K562 (cell line): ENCODE measurements at regions not wholly inside any gene's neighbourhood (a gene's known extent, or its start where the extent isn't known, plus 50 kb on each side); places are given as distances from the start of the nearest gene placed in this dataset.

ENCODE experiments used
- ATAC-seq: fragments of 200-7000 bp; cut with Tn5 transposase; 3 replicates; pipeline ENCODE4 v1.9.1; 2020; ENCODE audit warnings: moderate library complexity
- BruUV-seq: library from RNA; stranded (reverse); fragments of 400-500 nt; replicated peaks from 2 replicates; lab custom pipeline; 2021; lab: Mats Ljungman, UMichigan
- CTCF ChIA-PET: fragments of 300-600 bp; formaldehyde crosslinking; extraction: SDS; loops from one replicate; lab custom pipeline; 2021; ENCODE audit warnings: low intra/inter-chr PET ratio; lab: Yijun Ruan, JAX
- POLR2A ChIA-PET: fragments of 300-600, 350-650 bp; sonication (Branson Sonifier 250); formaldehyde crosslinking; extraction: SDS; loops from one replicate; lab custom pipeline; 2021; ENCODE audit warnings: antibody characterized with exemption, inconsistent platforms; lab: Yijun Ruan, JAX
- DNase-seq, 4 experiments: peaks; one replicate each; pipeline versions ENCODE4 v3.0.0 to v3.0.0-alpha.2; 2011 to 2018; ENCODE audit warnings: low spot score in 3 of 4, mixed read lengths in 3 of 4; ENCODE audit errors: extremely low read depth in 1 of 4
- FAIRE-seq: peaks from 2 replicates; lab custom pipeline; 2011; peaks lifted over from hg19 to GRCh38; lab: Jason Lieb, UNC
- H2AFZ ChIP-seq: 2 replicates; pipeline ENCODE4 v1.6.0; 2011; ENCODE audit warnings: low read depth, low read length, control low read depth, inconsistent platforms
- H3K27ac ChIP-seq: fragments of 200-600 bp; 3 replicates; pipeline ENCODE4 v1.8.0; 2011; ENCODE audit warnings: low read depth, mild to moderate bottlenecking, control low read depth, inconsistent platforms, low read length, moderate library complexity, mixed read lengths; ENCODE audit errors: extremely low read depth
- H3K27me3 ChIP-seq, 2 experiments: fragments of 300-600 bp in 1 of 2; 2 replicates in 1 of 2; 3 replicates in 1 of 2; pipeline versions ENCODE4 v1.6.0 to v1.8.0; 2011; ENCODE audit warnings: inconsistent platforms in 2 of 2, low read length in 2 of 2, mild to moderate bottlenecking in 1 of 2, mixed read lengths in 1 of 2, moderate library complexity in 1 of 2; ENCODE audit not compliant: control insufficient read depth in 2 of 2, insufficient read depth in 2 of 2
- H3K36me3 ChIP-seq: fragments of 300-600 bp; 3 replicates; pipeline ENCODE4 v1.8.0; 2011; ENCODE audit warnings: mild to moderate bottlenecking, low read length, inconsistent platforms; ENCODE audit not compliant: control insufficient read depth, insufficient read depth
- H3K4me1 ChIP-seq, 2 experiments: fragments of 200-600 bp in 1 of 2; replicated peaks in 1 of 2; 2 replicates in 1 of 2; 3 replicates in 1 of 2; pipeline versions ENCODE4 v1.5.1 to v1.8.0; 2011; ENCODE audit warnings: inconsistent platforms in 2 of 2, low read length in 2 of 2, mild to moderate bottlenecking in 1 of 2, mixed read lengths in 1 of 2, moderate library complexity in 1 of 2; ENCODE audit not compliant: control insufficient read depth in 2 of 2, insufficient read depth in 2 of 2
- H3K4me2 ChIP-seq: 2 replicates; pipeline ENCODE4 v1.6.1; 2011; ENCODE audit warnings: low read length, control low read depth, inconsistent platforms, mixed read lengths; ENCODE audit not compliant: insufficient read depth
- H3K4me3 ChIP-seq: fragments of 200-600 bp; sonication (generic), shearing (Covaris generic); 2 replicates; pipeline ENCODE4 v1.5.1; 2016; ENCODE audit warnings: control low read depth, inconsistent platforms
- H3K79me2 ChIP-seq: fragments of 200-600 bp; 3 replicates; pipeline ENCODE4 v1.8.0; 2011; ENCODE audit warnings: low read length, inconsistent platforms; ENCODE audit not compliant: control insufficient read depth, insufficient read depth
- H3K9ac ChIP-seq, 2 experiments: 2 replicates each; pipeline versions ENCODE4 v1.6.0 to v1.6.1; 2011; ENCODE audit warnings: low read depth in 2 of 2, low read length in 2 of 2, control low read depth in 1 of 2, inconsistent platforms in 1 of 2, mild to moderate bottlenecking in 1 of 2, mixed read lengths in 1 of 2; ENCODE audit not compliant: insufficient read depth in 1 of 2
- H3K9me1 ChIP-seq: one replicate; pipeline ENCODE4 v1.6.0; 2011; ENCODE audit warnings: inconsistent platforms, mild to moderate bottlenecking, low read length, moderate library complexity; ENCODE audit not compliant: control insufficient read depth, insufficient read depth
- H3K9me3 ChIP-seq: replicated peaks from 2 replicates; pipeline ENCODE4 v1.5.1; 2011; ENCODE audit warnings: low read depth, low read length, inconsistent platforms; ENCODE audit not compliant: control insufficient read depth, insufficient read depth
- H4K20me1 ChIP-seq: replicated peaks from 2 replicates; pipeline ENCODE4 v1.6.1; 2011; ENCODE audit warnings: low read length, inconsistent platforms, mixed read lengths; ENCODE audit not compliant: control insufficient read depth, insufficient read depth
- CEBPG ChIP-seq, 3 experiments: fragments of 200-800 bp in 1 of 3; sonication (Bioruptor generic) in 1 of 3; sonication (generic) in 1 of 3; formaldehyde crosslinking in 1 of 3; IDR thresholded peaks in 2 of 3; conservative IDR thresholded peaks in 1 of 3; 2 replicates each; pipeline versions ENCODE4 v1.6.1 to v1.8.0; 2016 to 2022; ENCODE audit warnings: missing compliant biosample characterization in 2 of 3, missing genetic modification characterization in 2 of 3, mild to moderate bottlenecking in 1 of 3, missing genetic modification reagents in 1 of 3
- FOXP1 ChIP-seq: sonication (generic); formaldehyde crosslinking; IDR thresholded peaks from 2 replicates; pipeline ENCODE4 v1.8.0; 2022; ENCODE audit warnings: mild to moderate bottlenecking, missing genetic modification reagents
- POLR2AphosphoS2 ChIP-seq: IDR thresholded peaks from 2 replicates; pipeline ENCODE4 v1.6.1; 2012; ENCODE audit warnings: low read length, improper control_type of control experiment
- SIN3A ChIP-seq, 2 experiments: fragments of 150-350 bp in 1 of 2; IDR thresholded peaks; 2 replicates each; pipeline ENCODE4 v1.6.1; 2011 to 2016; ENCODE audit warnings: borderline replicate concordance in 2 of 2, low read depth in 2 of 2, low read length in 2 of 2, mild to moderate bottlenecking in 2 of 2, moderate library complexity in 2 of 2; ENCODE audit not compliant: control insufficient read depth in 1 of 2
- ZSCAN32 ChIP-seq: fragments of 450-650 bp; formaldehyde crosslinking; IDR thresholded peaks from 2 replicates; pipeline ENCODE4 v1.4.0; 2020; ENCODE audit warnings: mild to moderate bottlenecking, moderate library complexity
- WGBS: fragments of 100-300 bp; shearing (Covaris generic); methylation state at CpG from one replicate; pipeline ENCODE4 v1.1.6; 2016; ENCODE audit warnings: low coverage, mixed read lengths; ENCODE audit not compliant: insufficient coverage; ENCODE audit errors: missing lambda C conversion rate; 5-methylcytosine and 5-hydroxymethylcytosine counted together
- in situ Hi-C: fragments of 300-500 bp; cut with MboI; formaldehyde crosslinking; loops from 4 replicates; pipeline ENCODE4 v1.15.0; 2018; ENCODE audit warnings: inconsistent platforms, mixed read lengths
- intact Hi-C: fragments of 100-400 bp; cut with micrococcal nuclease; formaldehyde crosslinking; loops from 2 replicates; pipeline ENCODE4 v1.14.2; 2022
- TF ChIP-seq, protein P1 (sequence below): sonication (generic); formaldehyde crosslinking; IDR thresholded peaks from 2 replicates; pipeline ENCODE4 v1.8.0; 2022; ENCODE audit warnings: missing genetic modification reagents, mild to moderate bottlenecking, borderline replicate concordance
- TF ChIP-seq, protein P2 (sequence below), 2 experiments: IDR thresholded peaks; 2 replicates each; pipeline ENCODE4 v1.6.1; 2012; ENCODE audit warnings: improper control_type of control experiment in 2 of 2, low read depth in 2 of 2, low read length in 2 of 2, borderline replicate concordance in 1 of 2

DNA sequence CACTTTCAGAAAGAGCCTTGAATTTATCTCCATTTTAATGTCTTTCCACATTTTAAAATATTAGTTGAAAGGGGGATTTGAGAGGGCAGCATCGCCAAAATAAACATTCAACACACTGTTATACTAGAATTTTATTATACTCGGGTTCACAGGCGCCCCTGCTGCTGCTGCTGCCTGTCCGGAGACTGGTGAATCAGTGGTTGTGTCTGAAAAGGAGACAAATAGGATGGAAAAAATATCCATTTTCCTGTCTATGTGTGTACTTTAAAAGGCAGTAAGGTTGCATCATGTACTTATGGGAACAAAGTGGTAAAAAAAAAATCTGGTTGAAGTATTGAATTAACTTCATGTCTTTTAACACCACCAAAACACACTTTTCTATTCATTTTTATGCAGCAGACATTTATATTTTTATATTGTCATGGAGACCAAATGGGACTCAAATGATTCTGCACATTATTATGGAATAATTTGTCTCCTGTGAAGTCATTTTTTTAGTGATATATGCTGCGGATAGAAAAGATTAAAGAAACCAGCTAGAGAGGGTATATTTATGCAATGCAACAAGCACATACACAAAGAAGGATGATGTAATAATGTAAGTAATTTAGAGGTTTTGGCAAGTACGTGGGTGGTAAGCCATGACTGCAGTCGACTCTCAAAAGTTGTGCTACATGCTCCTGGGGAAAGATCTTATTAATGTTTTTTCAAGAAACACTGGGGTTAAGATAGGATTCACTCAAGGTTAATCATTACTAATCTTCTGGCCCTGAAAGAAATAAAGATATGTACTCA is 759.0 kb upstream of the SOX9 start:
- Histone ChIP-seq H3K9ac (no peak overlapping the region), H3K9me1 (no peaks in the 10 kb centered on the region), H2AFZ (no peak overlapping the region)
- DNase-seq (no peak), FAIRE-seq (no peak)
- in situ Hi-C loops, result no loop called here
- no peak for TF ChIP-seq POLR2AphosphoS2
- TF ChIP-seq CEBPG (CRISPR knock-in tag; IDR thresholded peaks at IDR 0.05), result no peak
- 0 out of 4 replicates have a peak, but pooled peaks of 1 of the 2 experiments have one; percentile 29 for TF ChIP-seq CEBPG (tag; conservative IDR thresholded peaks at IDR 0.05 in 1 of 2, IDR thresholded peaks at IDR 0.05 in 1 of 2)
- TF ChIP-seq, all 486 proteins: peak for 1
- Histone ChIP-seq H3K4me1 (no peaks in the 10 kb centered on the region), H3K9me3 (no peaks in the 10 kb centered on the region), H3K4me3 (no peak overlapping the region), H3K27me3 (no peaks in the 10 kb centered on the region), H3K79me2 (no peaks in the 10 kb centered on the region), H4K20me1 (no peaks in the 10 kb centered on the region), H3K27ac (no peak overlapping the region), H3K4me2 (no peak overlapping the region), H3K36me3 (no peaks in the 10 kb centered on the region)
- WGBS, result 0% methylated on average over 7 of the region's 7 CpGs
- ChIA-PET CTCF (no interaction called here), POLR2A (interaction anchor here (0.7 kb wide), 1 partner anchor 107 kb away, joined by 3 read pairs; no protein-coding TSS in a partner anchor)
- no TSS peak for BruUV-seq
- no peak for ATAC-seq
- intact Hi-C loops, result no loop called here

DNA sequence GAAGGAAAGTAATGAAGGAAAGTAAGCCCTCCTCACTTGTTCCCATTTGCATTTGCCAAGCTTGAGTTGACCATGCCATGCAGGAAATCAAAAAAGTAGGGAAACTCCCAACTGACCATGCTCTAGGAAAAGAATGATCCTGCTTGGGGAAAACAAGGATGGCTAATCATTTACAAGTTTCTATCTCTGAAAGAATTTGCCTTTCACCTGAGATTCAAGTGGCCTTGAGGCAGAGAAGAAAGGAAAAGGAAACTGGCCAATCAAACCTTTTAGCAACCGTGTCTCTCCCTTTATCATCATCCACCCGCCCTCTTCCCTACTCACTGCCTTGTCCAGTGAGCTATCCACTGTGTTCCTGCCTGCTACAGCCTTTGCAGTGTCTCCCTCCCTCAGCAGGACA is 757.2 kb upstream of the SOX9 start:
- Histone ChIP-seq H3K9ac (no peak overlapping the region), H3K9me1 (no peaks in the 10 kb centered on the region), H3K9me3 (no peaks in the 10 kb centered on the region), H3K36me3 (no peaks in the 10 kb centered on the region), H3K27ac (no peak overlapping the region), H4K20me1 (no peaks in the 10 kb centered on the region), H3K4me2 (no peak overlapping the region), H2AFZ (no peak overlapping the region), H3K79me2 (no peaks in the 10 kb centered on the region), H3K27me3 (no peaks in the 10 kb centered on the region), H3K4me3 (no peak overlapping the region), H3K4me1 (no peaks in the 10 kb centered on the region)
- no peak for DNase-seq
- 0% methylated on average over 2 of the region's 2 CpGs for WGBS
- in situ Hi-C loops (no loop called here), intact Hi-C loops (no loop called here)
- no peak for ATAC-seq
- ChIA-PET CTCF (no interaction called here), POLR2A (no interaction called here)
- BruUV-seq, result no TSS peak
- FAIRE-seq, result no peak
- TF ChIP-seq FOXP1 (CRISPR knock-in tag) (no peak), SIN3A (IDR thresholded peaks at IDR 0.05; ENCODE audit: borderline replicate concordance in 2 of 2, control insufficient read depth in 1 of 2, low read depth in 2 of 2, low read length in 2 of 2) (no peak), ZSCAN32 (CRISPR knock-in tag) (no peak)
- TF ChIP-seq, protein P1, sequence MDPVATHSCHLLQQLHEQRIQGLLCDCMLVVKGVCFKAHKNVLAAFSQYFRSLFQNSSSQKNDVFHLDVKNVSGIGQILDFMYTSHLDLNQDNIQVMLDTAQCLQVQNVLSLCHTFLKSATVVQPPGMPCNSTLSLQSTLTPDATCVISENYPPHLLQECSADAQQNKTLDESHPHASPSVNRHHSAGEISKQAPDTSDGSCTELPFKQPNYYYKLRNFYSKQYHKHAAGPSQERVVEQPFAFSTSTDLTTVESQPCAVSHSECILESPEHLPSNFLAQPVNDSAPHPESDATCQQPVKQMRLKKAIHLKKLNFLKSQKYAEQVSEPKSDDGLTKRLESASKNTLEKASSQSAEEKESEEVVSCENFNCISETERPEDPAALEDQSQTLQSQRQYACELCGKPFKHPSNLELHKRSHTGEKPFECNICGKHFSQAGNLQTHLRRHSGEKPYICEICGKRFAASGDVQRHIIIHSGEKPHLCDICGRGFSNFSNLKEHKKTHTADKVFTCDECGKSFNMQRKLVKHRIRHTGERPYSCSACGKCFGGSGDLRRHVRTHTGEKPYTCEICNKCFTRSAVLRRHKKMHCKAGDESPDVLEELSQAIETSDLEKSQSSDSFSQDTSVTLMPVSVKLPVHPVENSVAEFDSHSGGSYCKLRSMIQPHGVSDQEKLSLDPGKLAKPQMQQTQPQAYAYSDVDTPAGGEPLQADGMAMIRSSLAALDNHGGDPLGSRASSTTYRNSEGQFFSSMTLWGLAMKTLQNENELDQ (CRISPR knock-in tag), result no peak
- TF ChIP-seq, protein P2, sequence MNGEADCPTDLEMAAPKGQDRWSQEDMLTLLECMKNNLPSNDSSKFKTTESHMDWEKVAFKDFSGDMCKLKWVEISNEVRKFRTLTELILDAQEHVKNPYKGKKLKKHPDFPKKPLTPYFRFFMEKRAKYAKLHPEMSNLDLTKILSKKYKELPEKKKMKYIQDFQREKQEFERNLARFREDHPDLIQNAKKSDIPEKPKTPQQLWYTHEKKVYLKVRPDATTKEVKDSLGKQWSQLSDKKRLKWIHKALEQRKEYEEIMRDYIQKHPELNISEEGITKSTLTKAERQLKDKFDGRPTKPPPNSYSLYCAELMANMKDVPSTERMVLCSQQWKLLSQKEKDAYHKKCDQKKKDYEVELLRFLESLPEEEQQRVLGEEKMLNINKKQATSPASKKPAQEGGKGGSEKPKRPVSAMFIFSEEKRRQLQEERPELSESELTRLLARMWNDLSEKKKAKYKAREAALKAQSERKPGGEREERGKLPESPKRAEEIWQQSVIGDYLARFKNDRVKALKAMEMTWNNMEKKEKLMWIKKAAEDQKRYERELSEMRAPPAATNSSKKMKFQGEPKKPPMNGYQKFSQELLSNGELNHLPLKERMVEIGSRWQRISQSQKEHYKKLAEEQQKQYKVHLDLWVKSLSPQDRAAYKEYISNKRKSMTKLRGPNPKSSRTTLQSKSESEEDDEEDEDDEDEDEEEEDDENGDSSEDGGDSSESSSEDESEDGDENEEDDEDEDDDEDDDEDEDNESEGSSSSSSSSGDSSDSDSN (IDR thresholded peaks at IDR 0.05; ENCODE audit: borderline replicate concordance in 1 of 2, low read depth in 2 of 2, low read length in 2 of 2), result no peak
